ENCODE measurements at regions not wholly inside any gene's neighbourhood (a gene's known extent, or its start where the extent isn't known, plus 50 kb on each side); places are given as distances from the start of the nearest gene placed in this dataset.

GRCh38 chr22:47337161-47337621 is 574.7 kb downstream of the TBC1D22A start:
- TF ChIP-seq POLR2AphosphoS5 (IDR thresholded peaks at IDR 0.05; ENCODE audit: low read depth) (no peak), CTCF (conservative IDR thresholded peaks at IDR 0.05; ENCODE audit: low read depth in 2 of 2) (no peak), NANOG (IDR thresholded peaks at IDR 0.05; ENCODE audit: borderline replicate concordance) (no peak), REST (IDR thresholded peaks at IDR 0.05; ENCODE audit: unreplicated experiment) (no peak), EZH2 (IDR thresholded peaks at IDR 0.05; ENCODE audit: low read depth, unreplicated experiment) (no peak)

All from GM23338 (cell line).